KMS-11 (cell line): ENCODE measurements at regions not wholly inside any gene's neighbourhood (a gene's known extent, or its start where the extent isn't known, plus 50 kb on each side); places are given as distances from the start of the nearest gene placed in this dataset.

Experiments
- H2AFZ ChIP-seq: fragments of 200-600 bp; sonication (generic); 2 replicates; pipeline ENCODE4 v1.6.1; 2016; ENCODE audit warnings: antibody characterized with exemption, mixed run types, low read depth
- H3K27ac ChIP-seq: fragments of 200-600 bp; sonication (generic); 2 replicates; pipeline ENCODE4 v1.6.1; 2016; ENCODE audit warnings: mild to moderate bottlenecking, mixed run types
- H3K27me3 ChIP-seq: fragments of 200-600 bp; sonication (generic); 2 replicates; pipeline ENCODE4 v1.6.1; 2017; ENCODE audit warnings: mild to moderate bottlenecking, low read depth, mixed run types, moderate library complexity; ENCODE audit not compliant: insufficient read depth
- H3K36me3 ChIP-seq: fragments of 200-600 bp; sonication (generic); 2 replicates; pipeline ENCODE4 v1.6.1; 2017; ENCODE audit warnings: mild to moderate bottlenecking, mixed run types; ENCODE audit not compliant: insufficient read depth
- H3K4me1 ChIP-seq: fragments of 200-600 bp; sonication (generic); 2 replicates; pipeline ENCODE4 v1.6.1; 2016; ENCODE audit warnings: mild to moderate bottlenecking, low read depth, mixed run types; ENCODE audit not compliant: poor library complexity, severe bottlenecking
- H3K4me2 ChIP-seq: fragments of 200-600 bp; sonication (generic); 2 replicates; pipeline ENCODE4 v1.7.0; 2016; ENCODE audit warnings: mild to moderate bottlenecking, mixed run types
- H3K4me3 ChIP-seq: fragments of 200-600 bp; sonication (generic); IDR thresholded peaks from 2 replicates; pipeline ENCODE4 v1.6.1; 2017; ENCODE audit warnings: low read depth, low read length, mixed read lengths; ENCODE audit not compliant: insufficient read depth
- H3K79me2 ChIP-seq: fragments of 200-600 bp; sonication (generic); 2 replicates; pipeline ENCODE4 v1.6.1; 2016; ENCODE audit warnings: low read depth, mixed run types; ENCODE audit not compliant: insufficient read depth
- H3K9ac ChIP-seq: fragments of 200-600 bp; sonication (generic); 2 replicates; pipeline ENCODE4 v1.6.1; 2016; ENCODE audit warnings: mild to moderate bottlenecking, mixed run types
- H4K20me1 ChIP-seq: fragments of 200-600 bp; sonication (generic); 2 replicates; pipeline ENCODE4 v1.6.1; 2016; ENCODE audit warnings: mild to moderate bottlenecking, mixed run types; ENCODE audit not compliant: insufficient read depth
- CTCF ChIP-seq: fragments of 200-600 bp; sonication (generic); conservative IDR thresholded peaks from 2 replicates; pipeline ENCODE4 v1.6.1; 2017; ENCODE audit warnings: low read depth, mild to moderate bottlenecking, antibody characterized with exemption, low read length, moderate library complexity, mixed read lengths

- no peak overlapping the region for H3K27ac ChIP-seq
- no peak overlapping the region for H3K4me2 ChIP-seq
- H3K79me2 ChIP-seq = no peaks in the 10 kb centered on the region
Observed at GRCh38 chr13:55661505-55661904, 1479.2 kb upstream of the PRR20A start.

GRCh38 chr13:55664178-55664577, 1476.5 kb upstream of the PRR20A start:
- Histone ChIP-seq H3K27ac (no peak overlapping the region), H3K4me3 (no peak overlapping the region), H3K4me2 (no peak overlapping the region), H3K36me3 (no peaks in the 10 kb centered on the region), H3K4me1 (no peaks in the 10 kb centered on the region), H3K9ac (no peak overlapping the region), H4K20me1 (no peaks in the 10 kb centered on the region), H2AFZ (no peak overlapping the region), H3K27me3 (no peaks in the 10 kb centered on the region), H3K79me2 (no peaks in the 10 kb centered on the region)
- TF ChIP-seq CTCF = no peak

More at GRCh38 chr13:55661505-55661904, 1479.2 kb upstream of the PRR20A start:
- no peak overlapping the region for H3K4me3 ChIP-seq
- no peaks in the 10 kb centered on the region for H4K20me1 ChIP-seq
- no peak overlapping the region for H3K9ac ChIP-seq
- no peaks in the 10 kb centered on the region for H3K4me1 ChIP-seq
- H3K36me3 ChIP-seq = no peaks in the 10 kb centered on the region
- TF ChIP-seq CTCF = no peak
- no peaks in the 10 kb centered on the region for H3K27me3 ChIP-seq
- H2AFZ ChIP-seq = no peak overlapping the region

- no peaks in the 10 kb centered on the region for H4K20me1 ChIP-seq
- H3K4me3 ChIP-seq = no peak overlapping the region
- no peak overlapping the region for H3K9ac ChIP-seq
- H3K79me2 ChIP-seq = no peaks in the 10 kb centered on the region
- TF ChIP-seq CTCF = no peak
- H2AFZ ChIP-seq = no peak overlapping the region
- H3K4me1 ChIP-seq = no peaks in the 10 kb centered on the region
- no peak overlapping the region for H3K4me2 ChIP-seq
- no peaks in the 10 kb centered on the region for H3K27me3 ChIP-seq
- no peaks in the 10 kb centered on the region for H3K36me3 ChIP-seq
- H3K27ac ChIP-seq = no peak overlapping the region
Observed at GRCh38 chr13:55669051-55669450, 1471.7 kb upstream of the PRR20A start.

GRCh38 chr13:55673910-55674309, 1466.8 kb upstream of the PRR20A start:
- Histone ChIP-seq H3K4me1 (no peaks in the 10 kb centered on the region), H3K36me3 (no peaks in the 10 kb centered on the region), H3K27ac (no peak overlapping the region), H4K20me1 (no peaks in the 10 kb centered on the region), H3K9ac (no peak overlapping the region), H3K4me2 (no peak overlapping the region), H3K27me3 (no peaks in the 10 kb centered on the region), H2AFZ (no peak overlapping the region), H3K4me3 (no peak overlapping the region), H3K79me2 (no peaks in the 10 kb centered on the region)
- no peak for TF ChIP-seq CTCF
